RWPE2 (cell line): ENCODE measurements at regions not wholly inside any gene's neighbourhood (a gene's known extent, or its start where the extent isn't known, plus 50 kb on each side); places are given as distances from the start of the nearest gene placed in this dataset.

Experiments used
- ATAC-seq: fragments of 200-7000 bp; cut with Tn5 transposase; 3 replicates; pipeline ENCODE4 v1.9.1; 2021; ENCODE audit warnings: low read depth
- DNase-seq: peaks from one replicate; pipeline ENCODE4 v3.0.0-alpha.2; 2020; ENCODE audit warnings: low spot score
- H3K27ac ChIP-seq: fragments of 450-650 bp; 2 replicates; pipeline ENCODE4 v1.5.1; 2017; ENCODE audit warnings: mild to moderate bottlenecking; ENCODE audit not compliant: poor library complexity, severe bottlenecking
- H3K27me3 ChIP-seq: fragments of 250-450 bp; sonication (Bioruptor Pico); 2 replicates; pipeline ENCODE4 v1.5.1; 2021; ENCODE audit warnings: mild to moderate bottlenecking, moderate library complexity; ENCODE audit not compliant: insufficient read depth, poor library complexity, severe bottlenecking
- H3K36me3 ChIP-seq: fragments of 250-450 bp; sonication (Bioruptor Pico); 2 replicates; pipeline ENCODE4 v1.5.1; 2020; ENCODE audit warnings: low read depth, mild to moderate bottlenecking, moderate library complexity
- H3K4me1 ChIP-seq: fragments of 250-450 bp; sonication (Bioruptor Pico); 2 replicates; pipeline ENCODE4 v1.5.1; 2021; ENCODE audit warnings: mild to moderate bottlenecking, moderate library complexity; ENCODE audit not compliant: insufficient read depth, poor library complexity, severe bottlenecking
- H3K4me3 ChIP-seq: fragments of 250-450 bp; sonication (Bioruptor Pico); 2 replicates; pipeline ENCODE4 v1.5.1; 2021; ENCODE audit warnings: mild to moderate bottlenecking, moderate library complexity; ENCODE audit not compliant: severe bottlenecking
- H3K9me3 ChIP-seq: fragments of 250-450 bp; sonication (Bioruptor Pico); 2 replicates; pipeline ENCODE4 v1.5.1; 2021; ENCODE audit warnings: mild to moderate bottlenecking, moderate library complexity; ENCODE audit not compliant: severe bottlenecking
- CTCF ChIP-seq: fragments of 450-650 bp; IDR thresholded peaks from one replicate; pipeline ENCODE4 v1.5.1; 2017; ENCODE audit warnings: mild to moderate bottlenecking, moderate library complexity; ENCODE audit not compliant: poor library complexity, severe bottlenecking

GRCh38 chr4:54152846-54153600, 53.1 kb downstream of the GSX2 start:
- no peaks in the 10 kb centered on the region for H3K27me3 ChIP-seq
- H3K36me3 ChIP-seq, result no peaks in the 10 kb centered on the region
- ATAC-seq, result peak; percentile 92
- no peak for DNase-seq
- H3K4me3 ChIP-seq, result no peak overlapping the region
- peaks cover 17% of the 10 kb centered on the region for H3K4me1 ChIP-seq
- TF ChIP-seq CTCF, result no peak
- H3K27ac ChIP-seq, result peak overlapping the region; percentile 66
- H3K9me3 ChIP-seq, result no peaks in the 10 kb centered on the region

DNA sequence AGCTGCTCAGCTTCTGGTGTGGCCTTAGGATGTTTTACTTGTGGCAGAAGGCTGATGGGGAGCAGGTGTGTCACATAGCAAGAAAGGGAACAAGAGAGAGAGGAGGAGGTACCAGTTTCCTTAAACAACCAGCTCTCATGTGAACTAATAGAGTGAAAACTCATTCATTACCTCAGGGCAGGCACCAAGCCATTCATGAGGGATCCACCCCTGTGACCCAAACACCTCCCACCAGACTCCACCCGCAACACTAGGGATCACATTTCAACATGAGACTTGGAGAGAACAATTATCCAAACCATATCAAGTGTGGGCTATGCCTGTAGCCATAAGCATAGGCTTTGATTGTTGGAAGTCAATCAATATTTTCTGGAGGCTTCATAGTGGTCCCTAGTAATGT, 56.0 kb downstream of the GSX2 start:
- no peak overlapping the region for H3K4me3 ChIP-seq
- H3K4me1 ChIP-seq, result peaks cover 17% of the 10 kb centered on the region
- H3K36me3 ChIP-seq, result no peaks in the 10 kb centered on the region
- ATAC-seq (no peak), DNase-seq (no peak)
- no peak overlapping the region for H3K27ac ChIP-seq
- H3K9me3 ChIP-seq, result no peaks in the 10 kb centered on the region
- no peaks in the 10 kb centered on the region for H3K27me3 ChIP-seq
- no peak for TF ChIP-seq CTCF

DNA sequence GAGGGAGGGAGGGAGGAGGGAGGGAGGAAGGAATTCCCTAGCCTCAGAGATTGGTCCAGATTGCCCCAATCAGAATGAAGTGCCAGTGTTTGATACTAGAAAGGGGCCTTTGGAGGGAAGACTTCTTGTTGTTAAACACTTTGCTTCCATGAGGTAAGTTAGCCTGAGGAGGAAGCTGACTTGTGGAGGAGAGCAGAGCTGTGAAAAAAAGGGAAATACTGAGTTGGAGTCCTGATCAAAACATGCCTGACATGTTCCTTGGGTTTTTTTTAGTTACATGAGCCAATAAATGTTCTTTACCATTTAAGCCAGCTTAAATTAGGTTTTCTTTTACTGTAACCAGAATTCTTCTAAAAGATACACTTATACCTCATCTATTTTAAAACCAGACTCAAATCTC, 57.6 kb downstream of the GSX2 start:
- no peak overlapping the region for H3K27ac ChIP-seq
- no peak for DNase-seq
- H3K9me3 ChIP-seq, result no peaks in the 10 kb centered on the region
- ATAC-seq, result no peak
- H3K4me3 ChIP-seq, result no peak overlapping the region
- no peaks in the 10 kb centered on the region for H3K27me3 ChIP-seq
- no peaks in the 10 kb centered on the region for H3K36me3 ChIP-seq
- no peak for TF ChIP-seq CTCF
- peaks cover 12% of the 10 kb centered on the region for H3K4me1 ChIP-seq

DNA sequence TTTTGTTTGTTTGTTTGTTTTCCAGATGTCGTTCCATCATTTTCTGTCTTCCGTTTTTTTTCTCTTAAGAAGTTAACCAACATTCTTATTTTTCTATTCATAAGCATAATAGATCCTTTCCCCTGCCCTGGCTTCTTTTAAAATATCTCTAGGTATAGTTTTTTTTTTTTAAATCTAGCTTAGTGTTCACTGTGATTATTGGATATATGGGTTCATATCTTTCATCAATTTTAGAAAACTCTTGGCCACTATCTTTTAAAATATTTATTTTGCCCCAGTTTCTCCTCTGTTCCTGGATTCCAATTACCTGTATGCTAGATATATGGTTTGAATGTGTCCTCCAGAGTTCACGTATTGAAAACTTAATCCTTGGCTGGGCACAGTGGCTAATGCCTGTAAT, 59.6 kb downstream of the GSX2 start:
- Histone ChIP-seq H3K4me3 (no peak overlapping the region), H3K27me3 (no peaks in the 10 kb centered on the region), H3K4me1 (no peaks in the 10 kb centered on the region), H3K27ac (no peak overlapping the region), H3K9me3 (no peaks in the 10 kb centered on the region), H3K36me3 (no peaks in the 10 kb centered on the region)
- DNase-seq, result no peak
- no peak for TF ChIP-seq CTCF
- ATAC-seq, result no peak

DNA sequence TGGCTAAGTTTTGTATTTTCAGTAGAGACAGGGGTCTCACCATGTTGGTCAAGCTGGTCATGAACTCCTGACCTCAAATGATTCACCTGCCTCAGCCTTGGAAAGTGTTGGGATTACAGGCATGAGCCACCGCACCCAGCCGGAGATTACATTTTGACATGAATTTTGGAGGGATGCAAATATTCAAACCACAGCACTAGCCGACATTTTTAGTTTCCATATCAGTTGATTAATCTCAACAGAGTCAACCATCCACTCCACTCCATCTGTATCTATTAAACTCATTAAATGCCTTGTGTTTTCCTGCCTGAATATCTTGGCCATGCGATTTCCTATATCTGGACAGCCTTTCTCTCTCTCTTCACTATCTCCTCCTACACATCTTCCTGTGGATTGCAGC, 64.1 kb upstream of the PDGFRA start:
- no peak for TF ChIP-seq CTCF
- no peaks in the 10 kb centered on the region for H3K27me3 ChIP-seq
- no peaks in the 10 kb centered on the region for H3K9me3 ChIP-seq
- DNase-seq (no peak), ATAC-seq (peak; percentile 30; the same call in 2 of the 3 replicates)
- H3K4me3 ChIP-seq, result no peak overlapping the region
- peaks cover 9% of the 10 kb centered on the region for H3K4me1 ChIP-seq
- H3K36me3 ChIP-seq, result no peaks in the 10 kb centered on the region
- H3K27ac ChIP-seq, result peak overlapping the region; percentile 40
